ENCODE measurements at regions not wholly inside any gene's neighbourhood (a gene's known extent, or its start where the extent isn't known, plus 50 kb on each side); places are given as distances from the start of the nearest gene placed in this dataset.
"Not testable (repeated sequence)": the region's sequence is repeated elsewhere in the genome, so short reads cannot be mapped to it uniquely, and the experiment has no call there.

DNA sequence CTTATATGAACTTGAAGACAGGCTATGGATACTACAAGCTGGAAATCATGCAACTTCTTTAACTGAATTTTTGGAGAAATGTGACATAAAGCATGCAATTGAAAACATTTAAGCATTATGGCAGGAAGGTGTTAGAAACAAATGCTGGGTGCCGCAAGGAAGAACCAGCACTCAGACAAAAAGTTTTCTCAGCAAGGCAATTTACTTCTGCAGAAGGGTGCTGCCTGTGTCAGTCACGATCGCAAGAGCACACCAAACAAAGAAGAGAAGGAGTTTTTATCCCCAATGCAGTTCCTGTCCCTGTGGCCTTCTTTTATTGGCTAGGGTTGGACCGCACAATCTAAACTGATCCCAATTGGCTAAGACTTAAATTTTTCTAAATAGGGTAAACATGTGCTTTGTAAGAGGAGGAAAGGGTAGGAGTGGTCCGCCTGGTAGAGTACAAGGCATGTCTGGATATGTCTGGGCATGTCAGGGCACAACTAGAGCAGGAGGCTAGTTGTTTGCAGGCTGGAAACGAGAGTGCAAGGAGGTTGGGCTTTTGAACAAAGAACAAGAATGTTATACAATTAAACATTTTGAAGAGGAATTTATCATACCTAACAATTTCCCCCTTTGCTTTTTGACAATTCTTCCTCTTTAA, 109.6 kb upstream of the FAM3C start:
- POLR2A ChIA-PET, result no interaction called here

DNA sequence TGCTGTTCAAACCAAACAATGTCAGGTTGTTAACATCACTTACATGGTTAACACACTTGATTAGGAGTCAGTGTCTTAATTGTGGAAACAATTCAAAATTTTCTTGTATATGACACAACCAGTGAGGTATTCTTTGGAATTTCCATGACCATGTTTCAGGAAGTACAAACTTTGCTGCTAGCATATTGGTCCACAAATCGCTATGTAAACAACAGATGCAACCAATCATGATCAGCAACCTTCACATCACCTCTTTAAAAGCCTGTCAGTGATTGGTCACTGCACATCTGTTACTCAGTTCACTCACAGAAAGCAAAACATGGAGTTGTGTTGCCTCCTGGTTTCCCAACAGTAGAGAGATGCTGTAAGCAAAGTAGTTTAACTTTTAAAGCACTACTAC, 108.9 kb upstream of the FAM3C start:
- ChIA-PET CTCF (no interaction called here), POLR2A (no interaction called here)

More for the DNA sequence above, 109.6 kb upstream of the FAM3C start:
- CTCF ChIA-PET, result no interaction called here

DNA sequence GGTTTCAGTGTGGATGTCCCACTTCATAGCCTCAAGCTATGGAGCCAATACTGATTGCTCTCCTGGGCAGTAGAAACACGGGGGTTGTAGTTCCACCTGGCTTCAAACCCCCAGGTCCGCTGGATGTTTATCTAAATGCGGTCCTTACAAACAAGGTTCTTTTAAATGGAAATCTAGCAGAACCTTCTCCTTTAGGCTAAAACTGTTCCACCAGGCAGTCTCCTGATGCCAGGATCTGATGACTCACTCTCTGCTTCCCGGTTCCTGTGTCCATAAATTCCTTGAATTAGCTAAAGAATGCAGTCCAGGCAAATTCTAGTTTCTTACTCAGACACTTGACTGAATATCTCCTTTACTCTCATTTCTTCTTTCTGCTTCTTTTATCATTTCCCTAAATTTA, 108.4 kb upstream of the FAM3C start:
- POLR2A ChIA-PET, result no interaction called here

GRCh38 chr7:121503730-121504129, 107.6 kb upstream of the FAM3C start:
- CTCF ChIA-PET, result no interaction called here
- POLR2A ChIA-PET, result no interaction called here

More for the DNA sequence above, 108.4 kb upstream of the FAM3C start:
- CTCF ChIA-PET, result no interaction called here

- ChIA-PET POLR2A (no interaction called here), CTCF (no interaction called here)
Observed at GRCh38 chr7:121503039-121503438, 106.9 kb upstream of the FAM3C start.

DNA sequence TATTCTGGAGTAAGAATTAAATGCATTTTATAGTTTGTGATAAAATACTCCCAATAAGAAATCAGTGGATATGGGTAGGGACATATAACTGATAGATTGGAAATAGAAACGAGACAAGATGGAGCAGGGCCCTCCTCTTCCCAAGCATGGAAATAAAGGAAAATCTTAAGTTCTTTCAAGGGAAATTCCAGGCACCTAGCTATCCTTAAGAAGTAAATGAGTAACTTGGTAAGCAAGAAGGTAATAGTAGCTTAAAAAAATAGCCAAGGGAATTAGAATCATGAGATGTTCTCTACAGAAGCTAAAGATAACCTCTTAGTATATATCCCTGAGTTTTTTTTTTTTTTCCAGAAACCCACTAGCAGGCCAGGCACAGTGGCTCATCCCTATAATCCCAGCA, 105.5 kb upstream of the FAM3C start:
- POLR2A ChIA-PET, result no interaction called here
- CTCF ChIA-PET, result no interaction called here

DNA sequence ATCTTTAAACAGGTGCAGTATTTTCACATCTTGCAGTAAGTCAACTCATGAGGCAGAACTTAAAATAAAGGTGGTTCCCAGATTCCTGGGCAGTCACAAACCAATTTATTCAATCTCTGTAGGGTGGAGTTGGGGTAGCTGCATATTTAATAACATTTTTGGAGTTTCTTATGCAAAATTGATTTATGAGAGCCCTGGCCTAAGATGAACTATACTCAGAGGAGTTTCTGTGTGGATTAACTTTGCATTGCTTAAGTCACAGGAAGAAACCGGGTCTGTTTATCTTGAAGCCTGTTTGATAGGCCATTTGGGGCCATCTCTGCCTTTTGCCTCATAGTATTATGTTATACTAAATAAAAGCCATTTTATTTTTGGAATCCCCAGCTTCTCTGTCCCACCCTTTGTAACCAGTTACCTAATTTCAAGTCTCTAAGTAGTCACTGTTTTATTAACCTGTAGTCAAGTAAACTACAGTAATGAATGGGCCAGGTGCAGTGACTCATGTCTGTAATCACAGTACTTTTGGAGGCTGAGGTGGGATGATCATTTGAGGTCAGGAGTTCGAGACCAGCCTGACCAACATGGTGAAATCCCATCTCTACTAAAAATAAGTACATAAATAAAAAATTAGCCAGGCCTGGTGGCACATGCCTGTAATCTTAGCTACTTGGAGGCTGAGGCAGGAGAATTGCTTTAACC, 104.4 kb upstream of the FAM3C start:
- ChIA-PET CTCF (interaction anchor here (1.0 kb wide), 1 partner anchor 30 kb away, joined by 3 read pairs; no protein-coding TSS in a partner anchor), POLR2A (no interaction called here)

GRCh38 chr7:121499624-121500023, 103.5 kb upstream of the FAM3C start:
- POLR2A ChIA-PET, result interaction anchor here (0.7 kb wide), 1 partner anchor 44 kb away, joined by 4 read pairs; no protein-coding TSS in a partner anchor
- CTCF ChIA-PET, result interaction anchor here (1.0 kb wide), 1 partner anchor 30 kb away, joined by 3 read pairs; no protein-coding TSS in a partner anchor

GRCh38 chr7:121498816-121499215, 102.7 kb upstream of the FAM3C start:
- POLR2A ChIA-PET, result interaction anchor here (0.6 kb wide), 1 partner anchor 32 kb away, joined by 4 read pairs; no protein-coding TSS in a partner anchor
- CTCF ChIA-PET, result no interaction called here

- POLR2A ChIA-PET, CTCF ChIA-PET: not testable (repeated sequence)
Observed at GRCh38 chr7:121497545-121497944, 101.4 kb upstream of the FAM3C start.

DNA sequence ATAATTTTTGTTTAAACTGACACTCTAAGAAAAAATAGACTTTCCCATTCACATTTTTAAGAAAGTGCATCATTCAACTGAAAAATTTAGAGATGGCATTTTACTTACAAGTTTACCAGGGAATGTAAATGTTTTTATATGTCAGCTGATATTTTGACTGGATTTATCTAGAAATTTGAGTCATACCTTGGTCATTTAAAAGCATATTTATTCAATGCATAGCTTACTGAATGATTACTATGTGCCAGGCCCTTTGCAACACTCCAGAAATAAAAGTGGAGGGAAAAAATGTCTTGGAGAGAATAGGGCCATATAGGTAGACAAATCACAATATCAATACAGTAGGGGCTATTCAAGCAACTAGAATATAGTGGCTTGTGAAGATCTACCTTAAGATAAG, 98.4 kb upstream of the FAM3C start:
- ChIA-PET CTCF (no interaction called here), POLR2A (no interaction called here)

- ChIA-PET CTCF (interaction anchor here (0.6 kb wide), 1 partner anchor 543 kb away, joined by 3 read pairs; the partner anchor contains the start of gene ING3), POLR2A (no interaction called here)
Observed at GRCh38 chr7:121493553-121493952, 97.4 kb upstream of the FAM3C start.

DNA sequence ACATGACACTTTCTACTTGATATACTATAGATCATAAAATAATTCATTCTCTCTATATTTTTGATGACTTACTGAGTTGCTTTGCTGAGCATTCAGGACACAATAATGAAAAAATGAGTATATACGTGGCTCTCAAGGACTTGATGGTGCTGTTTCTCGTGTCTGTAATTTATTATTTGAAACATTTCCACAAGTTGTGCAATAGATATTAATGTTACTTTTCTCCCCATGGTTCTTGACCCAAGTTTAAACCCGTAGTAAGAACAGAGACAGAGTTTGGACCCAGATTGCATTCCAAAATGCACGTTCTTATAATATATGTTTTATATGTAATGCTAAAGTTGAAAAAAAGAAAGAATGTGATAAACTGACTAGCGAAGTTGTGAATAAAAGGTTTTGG, 94.2 kb upstream of the FAM3C start:
- ChIA-PET CTCF (no interaction called here), POLR2A (interaction anchor here (0.6 kb wide), 1 partner anchor 61 kb away, joined by 3 read pairs; no protein-coding TSS in a partner anchor)

DNA sequence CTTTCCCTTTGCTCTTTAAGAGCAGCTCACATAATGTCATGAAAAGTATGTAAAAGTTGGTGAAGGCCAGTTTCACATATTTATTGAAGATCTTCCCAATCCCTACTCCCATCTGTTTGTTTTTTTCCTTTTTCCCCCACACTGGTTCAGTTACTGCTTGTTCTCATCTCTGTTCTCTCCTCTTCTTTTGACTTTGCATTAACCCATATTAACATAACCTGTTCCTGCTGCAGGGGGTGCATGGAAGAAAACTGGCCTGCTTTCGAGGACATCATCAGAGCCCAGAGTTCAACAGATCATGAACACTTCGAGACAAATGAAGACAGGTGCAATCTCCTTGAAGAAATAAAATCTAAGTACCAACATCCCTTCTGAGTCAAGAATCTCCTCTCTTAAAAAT, 93.3 kb upstream of the FAM3C start:
- CTCF ChIA-PET, result no interaction called here
- POLR2A ChIA-PET, result interaction anchor here (0.6 kb wide), 1 partner anchor 61 kb away, joined by 3 read pairs; no protein-coding TSS in a partner anchor

GRCh38 chr7:121488111-121488650, 92.1 kb upstream of the FAM3C start:
- ChIA-PET POLR2A (no interaction called here), CTCF (no interaction called here)

DNA sequence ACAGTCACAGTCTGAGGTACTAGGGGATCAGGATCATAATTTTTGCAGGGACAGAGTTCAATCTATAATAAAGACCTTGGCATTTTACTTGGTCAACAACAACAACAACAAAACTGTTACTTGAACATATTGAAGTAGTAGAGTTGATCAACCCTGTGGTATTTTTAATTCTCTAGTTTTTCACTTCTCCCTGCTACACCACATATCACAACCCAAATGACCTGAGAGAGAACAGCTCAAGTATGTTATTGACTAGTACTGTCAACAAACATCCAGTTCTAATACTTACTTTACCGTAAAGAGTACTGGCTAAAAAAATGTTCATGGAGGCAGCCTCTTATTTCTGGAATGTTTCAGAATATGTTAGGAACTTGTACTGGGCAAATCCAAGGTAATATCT, 90.5 kb upstream of the FAM3C start:
- CTCF ChIA-PET, result no interaction called here

GRCh38 chr7:121485467-121486243, 89.5 kb upstream of the FAM3C start:
- POLR2A ChIA-PET, result no interaction called here
- CTCF ChIA-PET, result no interaction called here

More for the DNA sequence above, 90.5 kb upstream of the FAM3C start:
- POLR2A ChIA-PET, result no interaction called here

DNA sequence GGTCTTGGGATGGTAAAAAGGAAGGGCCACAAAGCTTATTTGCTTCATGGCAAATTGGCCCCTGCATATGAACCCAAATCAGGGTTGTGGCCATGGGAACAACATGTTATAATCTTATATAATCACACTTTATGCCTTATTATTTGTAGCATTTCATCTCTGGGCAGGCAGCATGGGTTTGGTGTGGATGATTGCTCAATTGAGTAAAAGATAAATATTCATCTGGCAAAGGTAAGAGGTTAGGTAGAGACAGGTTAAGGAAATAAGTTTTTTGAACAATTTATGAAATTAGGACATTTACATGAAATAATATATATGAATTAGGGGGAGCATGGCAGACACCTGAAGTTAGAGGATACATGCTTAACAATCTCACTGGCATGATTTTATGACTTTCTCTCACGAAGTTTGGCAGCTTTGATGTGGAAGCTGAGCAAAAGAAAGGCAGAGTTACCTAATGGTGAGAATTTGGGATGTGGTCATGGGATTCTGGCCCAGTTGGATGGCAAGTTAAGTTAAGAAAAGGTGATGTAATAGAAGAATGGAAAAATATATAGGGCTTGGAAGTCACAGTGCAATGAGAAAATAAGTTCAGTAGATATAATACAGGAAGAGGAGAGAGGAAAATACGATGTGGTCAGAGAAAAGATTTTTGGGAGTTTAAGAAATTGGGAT, 88.1 kb upstream of the FAM3C start:
- POLR2A ChIA-PET, result interaction anchor here (0.5 kb wide), 1 partner anchor 678 kb away, joined by 3 read pairs; no protein-coding TSS in a partner anchor
- CTCF ChIA-PET, result no interaction called here

DNA sequence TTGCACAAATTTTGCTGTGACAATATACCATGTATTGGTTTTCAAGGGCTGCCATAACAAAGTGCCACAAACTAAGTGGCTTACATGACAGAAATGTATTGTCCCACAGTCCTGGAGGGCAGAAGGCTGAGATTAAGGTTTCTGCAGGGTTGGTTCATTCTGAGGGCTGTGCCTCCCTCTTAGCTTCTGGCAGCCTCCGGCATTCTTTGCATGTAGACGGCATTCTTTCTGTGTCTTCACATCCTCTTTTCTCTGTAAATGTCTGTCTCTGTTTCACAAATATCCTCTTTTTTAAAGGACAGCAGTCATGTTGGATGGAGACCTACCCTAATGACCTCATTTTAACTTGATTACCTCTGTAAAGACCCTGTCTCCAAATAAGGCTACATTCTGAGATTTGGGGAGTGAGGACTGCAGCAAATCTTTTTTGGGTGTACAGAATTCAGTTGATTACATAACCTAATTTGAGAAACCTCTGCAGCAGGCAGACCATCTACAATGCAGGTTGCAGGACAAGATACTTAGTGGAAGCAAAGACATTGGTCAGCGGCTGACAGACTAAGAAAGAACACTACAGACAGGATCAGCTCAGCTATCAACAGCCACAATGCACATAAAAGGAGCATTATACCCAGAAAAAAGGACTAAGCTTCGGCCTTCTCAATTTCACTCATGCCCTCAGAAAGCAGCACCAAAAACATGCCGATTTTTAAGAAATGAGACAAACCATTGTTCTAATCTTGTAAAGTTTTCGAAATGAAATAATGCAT, 84.6 kb upstream of the FAM3C start:
- CTCF ChIA-PET, result no interaction called here

More for the DNA sequence above, 84.6 kb upstream of the FAM3C start:
- POLR2A ChIA-PET, result no interaction called here

Data from activated CD8-positive, alpha-beta memory T cell treated with anti-CD3 and anti-CD28 coated beads for 36 hours (primary cell).